ENCODE measurements at regions not wholly inside any gene's neighbourhood (a gene's known extent, or its start where the extent isn't known, plus 50 kb on each side); places are given as distances from the start of the nearest gene placed in this dataset.
"Not testable (repeated sequence)": the region's sequence is repeated elsewhere in the genome, so short reads cannot be mapped to it uniquely, and the experiment has no call there.

GRCh38 chr4:26056406-26056805 lies 142.4 kb downstream of the SMIM20 start:
- no peaks in the 10 kb centered on the region for H3K27me3 ChIP-seq (ENCODE audit: low read length)
- H2AFZ ChIP-seq (ENCODE audit: low read length) = no peak overlapping the region
- H3K36me3 ChIP-seq (ENCODE audit: low read depth, low read length) = no peaks in the 10 kb centered on the region
- TF ChIP-seq EZH2phosphoT487 (IDR thresholded peaks at IDR 0.05; ENCODE audit: borderline replicate concordance, low read length) = no peak
- no peak for TF ChIP-seq EZH2 (IDR thresholded peaks at IDR 0.05; ENCODE audit: low read length, unreplicated experiment)
- no peak for TF ChIP-seq CTCF (conservative IDR thresholded peaks at IDR 0.05; ENCODE audit: low read depth, low read length)
- H3F3A ChIP-seq (ENCODE audit: low read length, unreplicated experiment) = no peaks in the 10 kb centered on the region
- no peaks in the 10 kb centered on the region for H4K20me1 ChIP-seq (ENCODE audit: low read length)
- H3K27ac ChIP-seq (ENCODE audit: low read length) = no peak overlapping the region
- DNase-seq (no peak), ATAC-seq (no peak)
- H3K4me3 ChIP-seq (ENCODE audit: low read length) = no peak overlapping the region
- no peaks in the 10 kb centered on the region for H3K4me1 ChIP-seq (ENCODE audit: insufficient read depth, low read length)
- H3K79me2 ChIP-seq (ENCODE audit: low read length) = no peaks in the 10 kb centered on the region
- H3K9me3 ChIP-seq (ENCODE audit: low read length) = no peaks in the 10 kb centered on the region
- CTCF ChIA-PET = no interaction called here
- intact Hi-C loops (cut with micrococcal nuclease) = no loop called here
- no peaks in the 10 kb centered on the region for H3K9me2 ChIP-seq (replicated peaks; ENCODE audit: low read length)
- BruUV-seq (replicated peaks) = no TSS peak
- POLR2A ChIA-PET (ENCODE audit: unreplicated experiment) = no interaction called here
- H3K9ac ChIP-seq (ENCODE audit: low read length) = no peak overlapping the region
- H3K4me2 ChIP-seq (ENCODE audit: low read length) = no peak overlapping the region

GRCh38 chr4:26057839-26058238 lies 143.8 kb downstream of the SMIM20 start:
- H3K27me3 ChIP-seq (ENCODE audit: low read length); intact Hi-C loops (cut with micrococcal nuclease); H3K9me3 ChIP-seq (ENCODE audit: low read length); H3K4me3 ChIP-seq (ENCODE audit: low read length); H4K20me1 ChIP-seq (ENCODE audit: low read length); H3K27ac ChIP-seq (ENCODE audit: low read length); H3K9ac ChIP-seq (ENCODE audit: low read length); POLR2A ChIA-PET (ENCODE audit: unreplicated experiment); ATAC-seq; H3K4me2 ChIP-seq (ENCODE audit: low read length); H3K9me2 ChIP-seq (replicated peaks; ENCODE audit: low read length); DNase-seq; H3F3A ChIP-seq (ENCODE audit: low read length, unreplicated experiment); H2AFZ ChIP-seq (ENCODE audit: low read length); CTCF ChIA-PET; H3K4me1 ChIP-seq (ENCODE audit: insufficient read depth, low read length); BruUV-seq (replicated peaks); H3K79me2 ChIP-seq (ENCODE audit: low read length); H3K36me3 ChIP-seq (ENCODE audit: low read depth, low read length): not testable (repeated sequence)

- H3K27me3 ChIP-seq (ENCODE audit: low read length) = no peaks in the 10 kb centered on the region
- H4K20me1 ChIP-seq (ENCODE audit: low read length) = no peaks in the 10 kb centered on the region
- no peak overlapping the region for H3K4me2 ChIP-seq (ENCODE audit: low read length)
- DNase-seq = no peak
- TF ChIP-seq EZH2phosphoT487 (IDR thresholded peaks at IDR 0.05; ENCODE audit: borderline replicate concordance, low read length) (no peak), CTCF (conservative IDR thresholded peaks at IDR 0.05; ENCODE audit: low read depth, low read length) (no peak), EZH2 (IDR thresholded peaks at IDR 0.05; ENCODE audit: low read length, unreplicated experiment) (no peak)
- no peaks in the 10 kb centered on the region for H3K9me2 ChIP-seq (replicated peaks; ENCODE audit: low read length)
- intact Hi-C loops (cut with micrococcal nuclease) = no loop called here
- ChIA-PET CTCF (no interaction called here), POLR2A (ENCODE audit: unreplicated experiment) (no interaction called here)
- H3K9ac ChIP-seq (ENCODE audit: low read length) = no peak overlapping the region
- BruUV-seq (replicated peaks) = no TSS peak
- no peak for ATAC-seq
- H3K9me3 ChIP-seq (ENCODE audit: low read length) = no peaks in the 10 kb centered on the region
- no peak overlapping the region for H3K27ac ChIP-seq (ENCODE audit: low read length)
- H3K36me3 ChIP-seq (ENCODE audit: low read depth, low read length) = no peaks in the 10 kb centered on the region
- H2AFZ ChIP-seq (ENCODE audit: low read length) = no peak overlapping the region
- no peaks in the 10 kb centered on the region for H3K4me1 ChIP-seq (ENCODE audit: insufficient read depth, low read length)
- H3K4me3 ChIP-seq (ENCODE audit: low read length) = no peak overlapping the region
- H3K79me2 ChIP-seq (ENCODE audit: low read length) = no peaks in the 10 kb centered on the region
- no peaks in the 10 kb centered on the region for H3F3A ChIP-seq (ENCODE audit: low read length, unreplicated experiment)
Measured at GRCh38 chr4:26058537-26058936, 144.5 kb downstream of the SMIM20 start.

Measured in PC-3 (cell line).